Upper lobe of left lung (tissue), 4 donors: ENCODE measurements at regions not wholly inside any gene's neighbourhood (a gene's known extent, or its start where the extent isn't known, plus 50 kb on each side); places are given as distances from the start of the nearest gene placed in this dataset.
"Not testable (repeated sequence)": the region's sequence is repeated elsewhere in the genome, so short reads cannot be mapped to it uniquely, and the experiment has no call there.

ENCODE experiments used
- CTCF ChIP-seq, 6 experiments: fragments of 450-650 bp in 4 of 6; fragments of 200-600 bp in 2 of 6; sonication (generic) in 2 of 6; IDR thresholded peaks; one replicate each; pipeline ENCODE4 v1.5.1; 2016 to 2019; ENCODE audit warnings: antibody characterized with exemption in 6 of 6
- EP300 ChIP-seq, 4 donors: sonication (generic); formaldehyde crosslinking; IDR thresholded peaks; one replicate each; pipeline ENCODE4 v1.5.1; 2017; ENCODE audit warnings: antibody characterized with exemption in 4 of 4, control low read depth in 2 of 4

DNA sequence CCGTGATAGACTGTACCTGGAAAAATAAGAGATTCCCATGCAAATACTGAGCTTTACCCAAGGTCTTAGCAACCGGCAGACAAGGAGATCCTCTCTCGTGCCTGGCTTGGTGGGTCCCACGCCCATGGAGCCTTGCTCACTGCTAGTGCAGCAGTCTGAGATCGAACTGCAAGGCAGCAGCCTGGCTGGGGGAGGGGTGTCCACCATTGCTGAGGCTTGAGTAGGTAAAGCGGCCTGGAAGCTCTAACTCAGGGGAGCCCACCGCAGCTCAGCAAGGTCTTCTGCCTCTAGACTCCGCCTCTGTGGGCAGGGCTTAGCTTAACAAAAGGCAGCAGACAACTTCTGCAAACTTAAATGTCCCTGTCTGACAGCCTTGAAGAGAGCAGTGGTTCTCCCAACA lies 778.4 kb upstream of the SLC35B3 start:
- TF ChIP-seq CTCF, EP300 (IDR thresholded peaks at IDR 0.05): not testable (repeated sequence)
